Neural progenitor cell (in vitro differentiated cells): ENCODE measurements at regions not wholly inside any gene's neighbourhood (a gene's known extent, or its start where the extent isn't known, plus 50 kb on each side); places are given as distances from the start of the nearest gene placed in this dataset.

Experiments
- CTCF ChIP-seq: fragments of 200-600 bp; sonication (generic); IDR thresholded peaks from 2 replicates; pipeline ENCODE4 v1.5.1; 2017; ENCODE audit warnings: antibody characterized with exemption, mild to moderate bottlenecking
- EZH2phosphoT487 ChIP-seq: fragments of 200-600 bp; sonication (generic); IDR thresholded peaks from 2 replicates; pipeline ENCODE4 v1.6.1; 2017; ENCODE audit warnings: antibody characterized with exemption

DNA sequence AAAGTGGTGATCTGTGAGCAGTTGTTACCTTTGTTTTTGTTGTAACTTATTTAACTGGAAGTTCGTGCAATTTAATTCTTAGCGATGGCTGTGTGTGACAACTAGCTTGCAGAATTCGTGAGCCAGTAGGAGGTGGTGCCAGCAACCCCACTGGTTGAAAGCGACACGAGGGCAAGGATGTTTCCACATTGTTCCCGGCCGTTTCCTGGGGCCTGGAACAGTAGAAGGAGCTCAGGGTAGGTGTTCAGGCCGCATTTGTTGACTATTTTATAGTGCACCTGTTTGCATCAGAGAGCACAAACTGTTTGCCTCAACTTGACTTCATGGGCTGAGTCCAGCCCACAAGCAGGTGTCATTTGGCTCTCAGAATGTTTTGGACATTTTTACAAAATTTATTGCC, 112.1 kb upstream of the PTPN1 start:
- TF ChIP-seq CTCF (no peak), EZH2phosphoT487 (no peak)
